ENCODE measurements at regions not wholly inside any gene's neighbourhood (a gene's known extent, or its start where the extent isn't known, plus 50 kb on each side); places are given as distances from the start of the nearest gene placed in this dataset.

GRCh38 chr12:126668961-126669360 is 1598.0 kb upstream of the TMEM132C start:
- DNase-seq (ENCODE audit: low spot score): no peak
- no peak for TF ChIP-seq CTCF (IDR thresholded peaks at IDR 0.05)
- no peak overlapping the region for H3K4me3 ChIP-seq
- no peak overlapping the region for H3K27ac ChIP-seq

- no peak for DNase-seq (ENCODE audit: low spot score)
- no peak for TF ChIP-seq CTCF (IDR thresholded peaks at IDR 0.05)
- Histone ChIP-seq H3K4me3 (no peak overlapping the region), H3K27ac (no peak overlapping the region)
Measured at GRCh38 chr12:126676434-126676833, 1590.5 kb upstream of the TMEM132C start.

GRCh38 chr12:126681676-126682075 is 1585.3 kb upstream of the TMEM132C start:
- no peak overlapping the region for H3K4me3 ChIP-seq
- H3K27ac ChIP-seq: no peak overlapping the region
- no peak for DNase-seq (ENCODE audit: low spot score)
- no peak for TF ChIP-seq CTCF (IDR thresholded peaks at IDR 0.05)

- Histone ChIP-seq H3K4me3 (no peak overlapping the region), H3K27ac (no peak overlapping the region)
- TF ChIP-seq CTCF (IDR thresholded peaks at IDR 0.05): no peak
- DNase-seq (ENCODE audit: low spot score): no peak
Measured at GRCh38 chr12:126684703-126685102, 1582.3 kb upstream of the TMEM132C start.

GRCh38 chr12:126685636-126686035 is 1581.3 kb upstream of the TMEM132C start:
- no peak overlapping the region for H3K27ac ChIP-seq
- TF ChIP-seq CTCF (IDR thresholded peaks at IDR 0.05): no peak
- no peak for DNase-seq (ENCODE audit: low spot score)
- no peak overlapping the region for H3K4me3 ChIP-seq

- TF ChIP-seq CTCF (IDR thresholded peaks at IDR 0.05): no peak
- Histone ChIP-seq H3K27ac (no peak overlapping the region), H3K4me3 (no peak overlapping the region)
- no peak for DNase-seq (ENCODE audit: low spot score)
Measured at GRCh38 chr12:126688556-126688955, 1578.4 kb upstream of the TMEM132C start.

GRCh38 chr12:126700096-126700495 is 1566.9 kb upstream of the TMEM132C start:
- no peak for DNase-seq (ENCODE audit: low spot score)
- no peak overlapping the region for H3K4me3 ChIP-seq
- no peak overlapping the region for H3K27ac ChIP-seq
- no peak for TF ChIP-seq CTCF (IDR thresholded peaks at IDR 0.05)

Data from coronary artery (tissue), 2 donors.